Right ventricle myocardium inferior (tissue), 1 donor: ENCODE measurements at regions not wholly inside any gene's neighbourhood (a gene's known extent, or its start where the extent isn't known, plus 50 kb on each side); places are given as distances from the start of the nearest gene placed in this dataset.

Experiments
- ATAC-seq: fragments of 200-7000 bp; cut with Tn5 transposase; one replicate; pipeline ENCODE4 v1.9.1; 2020; ENCODE audit warnings: mild to moderate bottlenecking, moderate library complexity
- DNase-seq: peaks from one replicate; pipeline ENCODE4 v3.0.0; 2021; ENCODE audit errors: missing footprints
- intact Hi-C: fragments of 100-400 bp; cut with DNase I; formaldehyde crosslinking; loops from one replicate; pipeline ENCODE4 v1.11.0; 2022
- donor health status: DM: no; HTN: yes; CAD: no; lungs with severe emphysema.

GRCh38 chr11:95469258-95469657 lies 238.3 kb upstream of the SESN3 start:
- DNase-seq = no peak
- no peak for ATAC-seq
- intact Hi-C loops = no loop called here

GRCh38 chr11:95466416-95466815 lies 235.4 kb upstream of the SESN3 start:
- DNase-seq = no peak
- intact Hi-C loops = no loop called here
- ATAC-seq = no peak

GRCh38 chr11:95465887-95466286 lies 234.9 kb upstream of the SESN3 start:
- intact Hi-C loops = no loop called here
- ATAC-seq = no peak
- DNase-seq = no peak

DNA sequence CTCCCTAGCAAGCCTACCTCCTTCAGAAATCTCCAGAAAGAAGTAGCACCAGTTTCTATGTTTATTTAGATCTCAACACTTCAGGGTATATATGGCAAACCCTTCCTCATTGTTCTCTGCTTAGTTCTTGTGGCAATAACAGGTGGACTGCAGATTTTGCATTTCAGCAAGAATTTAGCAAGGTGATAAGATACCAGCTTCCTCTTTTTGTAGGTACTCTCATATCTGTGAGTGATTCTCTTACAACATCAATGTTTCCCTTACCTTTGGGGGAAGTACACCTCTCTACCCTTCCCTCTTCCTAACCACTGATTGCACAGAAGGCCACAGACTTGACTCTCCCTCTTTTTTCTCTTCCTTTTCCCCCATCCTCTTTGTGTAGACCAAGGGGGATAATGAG lies 230.9 kb upstream of the SESN3 start:
- intact Hi-C loops = no loop called here
- no peak for DNase-seq
- no peak for ATAC-seq

- intact Hi-C loops = no loop called here
- DNase-seq (no peak), ATAC-seq (no peak)
Observed at GRCh38 chr11:95461348-95461747, 230.3 kb upstream of the SESN3 start.

- no peak for DNase-seq
- intact Hi-C loops = no loop called here
- ATAC-seq = peak; percentile 74
Observed at GRCh38 chr11:95459291-95460042, 228.5 kb upstream of the SESN3 start.

GRCh38 chr11:95456714-95457491 lies 225.9 kb upstream of the SESN3 start:
- ATAC-seq = no peak
- intact Hi-C loops = no loop called here

GRCh38 chr11:95455228-95455970 lies 224.4 kb upstream of the SESN3 start:
- DNase-seq (no peak), ATAC-seq (no peak)
- intact Hi-C loops = no loop called here

More at GRCh38 chr11:95456714-95457491, 225.9 kb upstream of the SESN3 start:
- no peak for DNase-seq

DNA sequence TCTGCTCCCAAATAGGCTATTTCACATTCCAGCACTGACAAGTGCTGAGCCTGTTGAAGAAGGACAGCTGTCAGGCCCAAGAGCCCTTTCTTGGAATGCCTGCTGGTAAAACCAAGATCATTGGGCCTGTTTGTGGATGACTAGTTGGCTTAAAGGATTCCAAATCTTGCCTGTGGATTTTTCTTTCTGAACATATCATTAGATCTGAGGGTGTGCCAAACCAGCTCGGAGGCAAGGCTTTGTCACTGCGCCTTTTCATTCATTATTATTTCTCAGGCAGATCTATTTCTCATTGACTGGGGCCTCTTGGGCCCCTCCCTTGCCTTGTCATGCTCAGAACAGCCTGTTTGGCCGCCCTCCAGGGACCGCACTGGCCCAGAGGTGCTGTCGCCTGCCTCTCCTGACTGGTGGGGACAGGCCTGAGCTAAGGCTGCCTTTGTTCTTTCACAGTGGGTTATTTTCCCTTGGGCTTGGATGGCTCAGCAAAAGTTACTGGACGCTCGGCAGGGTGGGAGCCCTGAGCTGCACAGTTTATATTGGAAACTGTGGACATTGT lies 222.7 kb upstream of the SESN3 start:
- ATAC-seq (peak; percentile 75), DNase-seq (peak; percentile 81)
- intact Hi-C loops = no loop called here

- intact Hi-C loops = no loop called here
- DNase-seq = no peak
- no peak for ATAC-seq
Observed at GRCh38 chr11:95451682-95452081, 220.7 kb upstream of the SESN3 start.

DNA sequence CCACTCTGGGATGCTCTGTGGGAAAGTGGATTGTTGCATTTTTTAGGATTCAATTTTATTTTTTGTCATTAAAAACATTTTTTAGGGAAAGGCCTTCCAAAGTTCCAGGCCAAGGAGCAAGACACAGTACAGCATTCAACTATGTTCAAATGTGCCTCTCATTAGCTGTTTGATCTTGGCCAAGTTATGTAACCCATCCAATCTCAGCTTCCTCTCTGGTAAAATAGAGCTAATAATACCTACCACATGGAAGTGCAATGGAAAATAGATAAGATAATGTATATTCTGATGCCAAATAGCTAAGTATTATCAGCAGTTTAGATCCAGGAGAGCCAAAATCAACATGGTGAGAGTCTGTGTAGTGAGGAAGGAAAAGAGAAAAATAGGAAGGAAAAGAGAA lies 220.3 kb upstream of the SESN3 start:
- intact Hi-C loops = no loop called here
- no peak for DNase-seq
- ATAC-seq = peak; percentile 68

GRCh38 chr11:95450547-95451123 lies 219.6 kb upstream of the SESN3 start:
- intact Hi-C loops = no loop called here
- DNase-seq (no peak), ATAC-seq (no peak)

- intact Hi-C loops = no loop called here
- ATAC-seq (no peak), DNase-seq (no peak)
Observed at GRCh38 chr11:95445746-95446333, 214.8 kb upstream of the SESN3 start.

- DNase-seq = no peak
- intact Hi-C loops = no loop called here
Observed at GRCh38 chr11:95444309-95445241, 213.6 kb upstream of the SESN3 start.

GRCh38 chr11:95443386-95443785 lies 212.4 kb upstream of the SESN3 start:
- intact Hi-C loops = no loop called here
- DNase-seq (no peak), ATAC-seq (no peak)

More at GRCh38 chr11:95444309-95445241, 213.6 kb upstream of the SESN3 start:
- ATAC-seq = no peak

GRCh38 chr11:95442531-95443050 lies 211.6 kb upstream of the SESN3 start:
- ATAC-seq (no peak), DNase-seq (no peak)
- intact Hi-C loops = no loop called here

GRCh38 chr11:95435628-95436353 lies 204.8 kb upstream of the SESN3 start:
- intact Hi-C loops = no loop called here
- DNase-seq = no peak
- ATAC-seq = no peak
